Anterior cingulate cortex (tissue), 58 donors: ENCODE measurements at regions not wholly inside any gene's neighbourhood (a gene's known extent, or its start where the extent isn't known, plus 50 kb on each side); places are given as distances from the start of the nearest gene placed in this dataset.

Source experiments
- DNase-seq, 58 donors: peaks; one replicate each; lab custom pipeline; 2025; lab: John Stamatoyannopoulos, UW

DNA sequence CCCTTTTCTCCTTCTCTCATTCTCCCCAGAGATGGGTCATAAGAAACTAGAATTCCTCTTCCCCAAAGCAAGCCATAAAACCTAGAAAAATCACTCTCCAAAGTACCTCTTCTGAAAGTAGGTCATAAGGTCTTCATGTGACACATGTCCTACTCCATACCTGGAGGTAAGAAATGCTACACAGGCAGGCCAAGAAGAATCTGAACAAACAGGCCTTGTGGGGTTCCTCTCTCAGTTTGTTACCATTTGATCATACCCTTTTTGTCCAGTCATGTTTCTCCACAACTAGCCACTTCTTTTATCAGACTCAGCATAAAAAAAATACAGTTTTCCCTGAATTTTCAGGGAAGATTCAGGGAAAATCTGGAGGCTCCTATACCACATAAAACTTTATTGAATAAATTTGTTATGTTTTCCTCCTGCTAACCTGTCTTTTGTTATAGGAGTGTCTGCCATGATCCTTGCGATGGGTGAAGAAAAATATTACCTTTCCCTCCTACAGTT is 134.4 kb upstream of the LMO4 start:
- no peak for DNase-seq

DNA sequence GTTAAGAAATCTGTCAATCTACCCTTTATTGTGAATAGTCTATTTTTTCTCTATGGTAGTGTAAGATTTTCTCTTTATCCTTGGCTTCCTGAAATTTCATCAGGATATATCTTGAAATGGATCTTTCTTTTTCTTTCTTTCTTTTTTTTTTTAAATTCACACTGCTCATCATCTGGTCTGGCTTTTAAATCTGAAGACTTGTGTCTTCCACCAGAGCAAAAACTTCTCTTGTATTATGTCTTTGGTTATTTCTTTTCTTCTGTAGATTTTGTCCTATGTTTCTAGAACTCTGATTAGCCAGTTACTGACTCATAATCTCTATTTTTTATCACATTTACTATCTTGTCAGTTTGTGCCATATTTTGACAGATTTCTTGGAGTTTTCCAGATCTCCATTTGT is 133.8 kb upstream of the LMO4 start:
- no peak for DNase-seq

DNA sequence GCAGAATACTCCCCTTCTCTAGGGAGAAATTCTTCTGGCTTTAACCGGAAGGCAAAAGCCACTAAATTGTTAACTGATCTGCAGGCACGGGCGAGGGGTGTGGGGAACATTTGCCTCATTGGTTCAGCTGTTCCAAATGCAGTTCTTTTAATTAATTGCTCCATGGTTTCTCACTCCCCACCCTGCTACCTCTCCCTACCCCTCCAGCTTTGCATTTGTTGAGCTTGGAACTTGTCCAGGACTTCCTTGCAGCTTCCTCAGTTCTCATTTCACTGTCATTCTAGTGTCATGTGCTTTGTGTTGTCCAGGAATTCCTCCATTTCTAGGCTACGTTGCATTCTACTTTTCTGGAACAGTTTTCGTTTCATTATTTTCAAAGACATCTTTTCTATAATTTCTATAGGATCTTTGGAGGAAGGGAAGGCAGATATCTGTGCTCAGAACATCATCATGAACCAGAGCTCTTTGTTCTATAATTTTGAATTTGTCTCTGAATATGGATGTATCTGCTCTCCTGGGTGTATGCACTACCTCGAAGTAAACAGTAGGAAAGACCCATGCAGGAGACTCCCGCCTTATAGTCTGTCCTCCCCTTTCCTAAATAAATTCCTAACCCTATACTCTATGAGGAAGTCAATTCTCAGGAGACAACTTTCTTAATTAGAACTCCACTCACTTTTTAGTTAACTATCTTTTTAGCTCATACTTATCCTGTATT is 132.4 kb upstream of the LMO4 start:
- no peak for DNase-seq

DNA sequence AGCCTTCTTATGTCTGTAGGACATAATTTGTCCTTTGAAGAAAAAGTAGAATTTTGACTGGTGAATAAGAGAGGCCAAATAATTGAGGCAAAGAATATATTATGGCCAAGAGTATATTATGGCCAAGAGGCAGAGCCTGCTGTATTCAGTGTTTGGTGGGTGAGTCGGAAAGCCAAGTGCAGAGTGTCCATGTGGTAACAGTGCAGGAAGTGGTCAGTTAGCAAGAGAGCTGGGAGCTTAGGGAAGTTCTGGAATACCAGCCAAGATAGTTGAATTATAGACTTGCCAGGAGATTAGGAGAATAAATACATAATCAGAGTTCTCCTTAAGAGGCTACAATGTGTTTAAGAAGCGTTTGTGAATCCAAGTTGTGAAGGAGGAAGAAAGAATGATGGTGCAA is 131.5 kb upstream of the LMO4 start:
- no peak for DNase-seq

DNA sequence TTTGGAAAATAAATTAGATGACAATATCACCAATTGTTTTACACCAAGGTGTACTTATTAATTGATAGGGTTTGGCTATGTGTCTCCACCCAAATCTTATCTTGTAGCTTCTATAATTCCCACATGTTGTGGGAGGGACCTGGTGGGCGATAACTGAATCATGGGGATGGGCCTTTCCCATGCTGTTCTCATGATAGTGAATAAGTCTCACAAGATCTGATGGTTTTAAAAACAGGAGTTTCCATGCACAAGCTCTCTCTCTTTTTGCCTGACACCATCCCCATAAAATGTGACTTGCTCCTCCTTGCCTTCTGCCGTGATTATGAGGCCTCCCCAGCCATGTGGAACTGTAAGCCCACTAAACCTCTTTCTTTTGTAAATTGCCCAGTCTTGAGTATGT is 131.0 kb upstream of the LMO4 start:
- DNase-seq, result no peak

DNA sequence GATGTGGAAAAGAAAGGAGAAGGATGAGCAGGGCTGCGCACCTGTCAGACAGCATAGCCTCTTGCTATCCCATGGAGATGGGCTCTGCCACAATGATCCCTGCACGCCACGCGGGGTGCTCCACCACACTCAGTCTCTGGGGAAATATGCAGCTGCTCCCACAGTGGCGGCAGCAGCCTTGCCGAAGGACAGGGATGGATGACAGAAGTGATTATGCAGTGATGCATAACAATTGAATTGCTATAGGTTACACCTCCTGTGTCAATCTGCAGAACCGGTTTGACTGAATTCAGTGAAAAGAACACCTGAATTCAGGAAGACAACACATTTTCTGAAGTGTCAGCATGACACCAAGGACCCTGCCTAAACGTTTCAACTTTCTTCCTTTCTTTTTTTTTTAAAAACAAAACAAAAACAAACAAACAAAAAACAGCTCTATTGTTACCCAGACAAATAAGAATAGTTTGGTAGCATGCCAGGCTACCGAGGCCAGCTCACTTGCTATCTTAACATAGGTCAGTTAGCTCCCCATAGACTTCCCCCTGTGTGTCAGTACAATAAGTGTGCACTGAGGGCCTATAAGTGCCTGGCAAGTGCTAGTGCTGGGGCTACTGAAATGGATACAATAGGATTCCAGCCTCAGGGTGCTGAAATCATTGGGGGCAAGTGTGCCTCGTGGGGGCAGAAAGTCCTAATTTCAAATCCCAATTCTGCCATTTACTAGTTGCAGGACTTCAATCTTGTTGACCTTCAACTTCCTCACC is 127.6 kb upstream of the LMO4 start:
- DNase-seq, result no peak

DNA sequence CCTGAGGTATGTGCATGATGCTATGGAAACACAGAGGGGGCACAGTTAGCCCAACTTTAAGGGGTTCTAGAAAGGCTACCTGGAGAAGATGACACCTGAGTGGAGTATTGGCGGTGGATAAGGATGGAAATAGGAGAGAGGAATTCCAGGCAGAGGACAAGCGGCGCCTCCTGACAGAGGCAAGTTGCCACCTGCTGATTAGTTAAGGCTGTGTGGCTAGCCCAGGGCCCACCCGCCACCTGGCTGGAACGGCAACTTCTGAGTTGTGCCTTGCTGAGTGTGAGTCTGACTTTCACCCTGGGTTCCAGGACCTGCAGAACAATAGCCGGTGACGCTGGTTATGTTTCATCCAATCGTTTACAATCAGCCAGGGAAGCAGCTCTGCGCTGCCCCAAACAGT is 126.9 kb upstream of the LMO4 start:
- no peak for DNase-seq

DNA sequence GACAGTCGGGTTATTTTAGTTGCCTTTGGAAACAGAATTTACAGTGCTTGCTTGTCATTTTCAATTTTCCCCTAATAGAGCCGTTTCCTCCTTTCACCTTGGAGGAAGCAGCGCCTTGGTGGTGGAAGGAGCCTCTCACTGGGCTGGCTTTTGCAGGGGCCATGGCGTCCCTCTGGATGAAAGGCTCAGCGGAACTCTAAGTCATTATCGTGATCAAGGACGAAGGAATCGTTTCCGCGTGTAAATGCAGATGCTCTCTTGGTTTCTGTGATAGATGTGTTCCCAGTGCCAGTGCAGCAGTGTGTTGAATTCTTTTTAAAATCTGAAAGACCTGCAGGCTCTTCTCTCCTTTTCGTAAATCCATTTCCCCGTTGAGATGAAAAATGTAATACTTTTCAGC is 126.2 kb upstream of the LMO4 start:
- no peak for DNase-seq

DNA sequence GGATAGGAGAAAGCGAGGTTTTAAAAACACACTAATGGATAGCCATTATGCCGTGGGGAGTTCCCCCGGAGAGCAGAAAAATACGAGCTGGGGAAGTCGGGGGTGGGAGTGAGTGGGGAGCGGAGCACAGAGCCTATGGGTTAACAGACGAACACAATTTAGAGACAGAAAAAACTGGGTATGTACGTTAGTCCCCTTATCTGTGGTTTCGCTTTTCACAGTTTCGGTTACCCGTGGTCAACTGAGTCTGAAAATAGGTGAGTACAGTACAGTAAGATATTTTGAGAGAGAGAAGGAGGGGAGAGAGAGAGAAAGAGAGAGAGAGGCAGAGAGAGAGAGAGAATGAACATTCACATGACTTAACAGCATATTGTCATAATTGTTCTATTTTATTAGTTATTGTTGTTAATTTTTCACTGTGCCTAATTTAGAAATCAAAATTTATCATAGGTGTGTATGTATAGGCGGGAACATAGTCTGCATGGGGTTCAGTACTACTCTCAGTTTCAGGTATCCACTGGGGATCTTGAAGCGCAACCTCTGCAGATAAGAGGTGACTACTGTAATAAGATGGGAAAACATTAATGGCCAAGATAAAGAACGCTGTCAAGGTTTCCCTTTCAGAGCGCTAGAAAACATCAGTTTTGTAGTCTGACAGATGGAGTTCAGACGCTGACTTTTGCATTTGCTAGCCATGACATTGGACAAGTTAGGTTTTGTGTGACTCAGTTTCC is 125.6 kb upstream of the LMO4 start:
- DNase-seq, result no peak

DNA sequence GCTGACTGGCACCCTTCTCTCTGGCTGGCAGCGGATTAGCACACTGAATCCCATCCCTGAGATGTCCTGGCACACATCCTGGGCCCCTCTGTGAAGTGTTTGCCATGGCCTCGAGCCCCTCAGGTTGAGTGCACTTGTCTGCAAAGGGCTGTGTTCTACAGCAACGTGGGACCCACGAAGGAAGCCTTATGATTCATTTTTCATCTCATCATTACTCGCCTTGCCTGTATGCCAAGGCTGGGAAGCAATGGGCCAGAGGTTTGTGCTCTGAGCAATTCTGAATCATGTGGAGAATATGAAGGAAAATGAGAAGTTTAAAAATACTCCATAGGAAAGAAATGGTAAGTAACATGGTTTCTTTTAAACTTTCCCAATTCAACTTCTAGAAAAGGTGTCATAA is 124.8 kb upstream of the LMO4 start:
- DNase-seq, result no peak

DNA sequence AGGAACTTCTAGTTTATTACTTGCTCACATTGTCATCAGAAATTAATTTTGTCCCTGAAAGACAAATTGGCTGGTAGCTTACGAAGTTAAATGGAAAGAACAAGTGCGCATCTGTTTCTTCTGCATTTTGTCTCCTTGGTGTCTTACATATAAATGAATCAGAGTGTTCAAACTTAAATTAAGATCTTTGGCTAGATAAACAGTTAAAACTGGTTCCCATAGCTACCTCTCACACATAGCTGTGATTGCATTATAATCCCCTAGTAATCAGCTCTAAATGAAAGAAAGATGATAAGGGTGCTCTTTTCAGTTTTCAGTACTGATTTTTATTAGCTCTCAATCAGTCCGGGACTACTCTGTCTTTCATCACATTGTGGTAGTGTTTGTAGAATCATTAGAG is 124.2 kb upstream of the LMO4 start:
- no peak for DNase-seq

DNA sequence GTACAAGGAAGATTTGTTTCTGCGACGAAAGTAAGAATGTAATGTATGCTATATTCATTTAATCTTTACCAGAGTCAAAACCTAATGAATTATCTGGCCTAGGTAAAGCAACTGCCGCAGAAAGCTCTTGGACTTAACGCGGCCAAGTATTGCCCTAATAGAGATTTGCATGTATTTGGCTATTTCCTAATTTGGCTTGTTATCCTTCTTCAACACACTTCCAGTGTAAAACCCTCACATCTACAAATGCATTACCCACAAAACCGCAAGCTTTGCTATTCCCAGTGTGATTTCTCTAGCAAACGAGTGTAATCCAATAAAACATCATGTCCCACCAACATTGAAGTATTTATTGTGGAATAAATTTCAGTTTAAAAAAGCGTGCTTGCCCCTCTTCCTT is 123.8 kb upstream of the LMO4 start:
- no peak for DNase-seq

DNA sequence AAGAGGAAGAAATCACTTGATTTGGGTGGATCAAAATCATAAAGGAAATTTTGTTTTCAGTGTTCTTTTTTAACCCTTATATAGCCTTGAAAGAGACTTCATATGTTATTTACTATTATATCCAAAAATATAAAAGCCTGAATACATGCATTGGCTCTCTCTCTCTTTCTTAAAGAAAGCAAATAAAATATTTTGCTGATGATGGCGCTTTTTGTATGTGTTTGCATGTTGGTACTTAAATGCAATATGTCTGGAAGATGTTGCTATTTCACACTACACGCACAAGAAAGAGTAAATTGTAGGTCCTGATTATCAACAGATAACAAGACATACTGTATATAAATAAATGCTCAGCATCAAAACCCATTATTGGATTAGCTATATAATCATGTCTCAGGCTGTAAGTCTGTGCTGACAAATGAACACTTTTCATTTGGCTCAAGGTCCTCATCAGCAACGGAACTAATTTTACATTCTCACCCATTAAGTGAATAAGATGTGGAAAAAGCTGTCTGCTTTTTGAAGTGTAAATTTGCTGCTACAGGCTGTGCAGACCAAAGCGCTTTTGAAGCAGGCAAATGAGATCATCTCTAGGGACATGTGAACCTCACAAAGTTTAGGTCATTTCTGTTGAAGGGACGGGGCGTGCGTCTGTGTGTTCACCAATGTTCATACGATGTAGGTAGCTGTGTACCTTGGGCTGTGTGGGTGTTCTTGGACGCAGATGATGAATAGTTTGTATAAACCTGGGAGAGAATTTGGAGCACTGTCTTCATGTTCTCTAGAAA is 122.4 kb upstream of the LMO4 start:
- DNase-seq, result no peak

DNA sequence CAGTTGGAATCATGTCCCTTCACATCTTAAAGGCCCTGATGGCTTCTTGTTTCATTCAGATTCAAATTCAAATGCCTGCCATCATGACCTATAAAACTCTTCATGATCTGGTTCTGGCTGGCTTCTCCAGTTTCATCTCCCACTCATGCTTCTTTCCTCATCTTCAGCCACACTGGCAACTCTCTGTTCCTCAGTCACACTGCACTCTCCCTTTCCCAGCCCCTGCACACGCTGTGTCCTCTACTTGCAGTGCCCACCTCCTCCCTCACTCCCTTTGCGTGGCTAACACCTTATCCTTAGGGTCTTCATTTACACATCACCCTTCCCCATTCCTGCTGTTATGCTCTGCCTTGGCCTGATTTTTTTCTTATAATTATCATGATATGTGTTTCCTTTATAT is 120.6 kb upstream of the LMO4 start:
- no peak for DNase-seq

DNA sequence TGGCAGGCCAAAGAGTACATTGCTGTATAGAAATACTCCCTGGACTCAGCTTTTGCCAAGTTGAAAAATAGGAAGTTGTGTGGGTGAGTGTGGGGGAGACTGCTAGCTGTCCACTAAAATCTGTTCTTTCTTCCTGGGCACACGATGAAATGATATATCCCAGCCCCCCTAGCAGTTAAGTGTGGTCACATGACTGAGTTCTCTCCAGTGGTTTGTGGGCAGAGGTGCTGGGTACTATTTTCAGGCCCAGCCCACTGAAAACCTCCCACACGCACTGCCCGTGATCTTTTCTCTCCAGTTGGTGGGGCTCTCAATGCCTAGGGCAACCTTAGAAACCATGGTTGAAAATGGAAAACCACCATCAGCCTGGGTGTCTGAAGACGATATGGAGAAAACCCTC is 119.7 kb upstream of the LMO4 start:
- DNase-seq, result peak in 2 of 58 donors; percentile 18 to 24

DNA sequence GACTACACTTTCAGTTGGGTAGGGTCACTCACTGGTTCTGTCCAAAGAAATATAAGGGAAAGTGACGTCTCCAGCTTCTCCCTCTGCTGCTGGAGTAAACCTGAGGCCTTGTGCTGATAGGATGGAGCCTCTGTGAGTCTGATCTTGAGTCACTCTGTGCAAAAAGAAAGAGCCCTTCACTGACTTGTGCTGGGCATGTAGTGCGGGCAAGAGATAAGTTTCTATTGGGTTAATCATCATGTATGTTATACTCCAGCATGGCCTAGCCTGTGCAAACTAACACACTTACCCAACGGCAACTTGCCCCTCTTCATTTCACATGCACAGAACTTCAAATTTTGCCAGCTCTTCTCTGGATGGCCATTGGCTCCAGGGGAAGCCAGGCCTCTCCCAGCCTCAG is 118.5 kb upstream of the LMO4 start:
- DNase-seq, result no peak

DNA sequence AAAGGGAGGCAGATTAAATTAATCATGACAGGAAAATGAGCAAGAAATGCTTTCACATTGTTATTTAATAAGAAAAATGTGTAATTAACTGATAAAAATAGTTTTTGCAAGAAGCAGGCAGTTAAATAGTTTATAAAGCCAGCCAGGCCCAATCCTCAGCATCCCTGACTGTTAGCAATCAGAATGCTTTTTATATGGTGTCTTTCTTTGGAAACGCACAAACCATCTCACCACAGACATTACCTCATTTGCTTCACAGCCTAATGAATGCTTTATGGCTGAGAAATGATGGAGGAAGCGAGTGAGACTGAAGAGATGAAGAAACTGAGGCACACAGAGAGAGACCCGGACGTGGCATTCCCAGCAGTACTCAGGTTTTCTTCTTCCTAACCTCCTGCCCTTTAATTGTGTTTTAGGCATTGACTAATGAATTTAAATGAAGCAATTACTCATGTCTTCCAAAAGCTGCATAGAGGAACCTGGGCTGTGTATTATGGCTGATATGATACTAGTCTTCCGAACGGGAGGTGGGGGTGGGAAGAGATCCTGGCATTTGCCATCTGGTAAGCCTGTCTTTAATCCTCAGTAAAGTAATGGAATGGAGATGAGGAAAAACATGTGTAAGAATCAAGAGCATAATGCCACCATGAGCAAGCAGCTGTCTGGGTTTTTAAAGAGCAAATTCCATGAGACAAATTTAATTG is 116.1 kb upstream of the LMO4 start:
- DNase-seq, result no peak

DNA sequence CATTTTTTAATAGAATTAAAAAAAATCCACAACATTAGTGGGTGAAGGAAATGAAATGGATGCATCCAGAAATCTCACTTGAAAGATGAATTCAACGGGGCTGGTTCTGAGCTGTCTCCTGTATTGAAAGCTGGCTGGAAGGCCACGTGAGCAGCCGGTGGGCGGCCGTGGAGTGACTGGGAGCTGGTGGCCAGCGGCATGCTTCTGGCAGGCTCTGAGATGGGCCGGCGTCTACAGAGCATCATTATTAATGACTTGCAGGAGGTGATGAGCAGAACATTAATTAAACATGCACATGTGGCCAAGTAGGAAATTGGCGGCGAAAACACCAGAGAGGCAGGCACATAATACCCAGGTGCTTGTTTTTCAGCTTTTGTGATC is 115.6 kb upstream of the LMO4 start:
- peak in 7 of 58 donors; percentile 4 to 45 (median 22) for DNase-seq

DNA sequence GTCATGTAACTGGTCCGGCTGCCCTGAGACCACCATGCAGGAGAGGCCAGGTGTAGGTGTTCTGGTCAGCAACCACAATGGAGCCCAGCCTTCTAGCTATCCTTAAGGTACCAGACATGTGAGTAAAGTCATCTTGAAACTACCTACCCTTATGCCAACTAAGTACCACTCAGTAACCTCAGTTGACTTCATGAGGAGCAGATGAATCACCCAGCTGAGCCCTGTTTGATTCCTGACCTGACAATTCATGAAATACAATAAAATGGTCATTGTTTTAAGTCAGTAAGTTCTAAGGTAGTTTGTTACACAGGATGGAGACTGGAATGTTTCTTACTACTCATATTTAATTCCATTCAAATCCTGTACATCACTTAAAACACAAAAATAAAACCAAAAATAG is 113.1 kb upstream of the LMO4 start:
- no peak for DNase-seq

DNA sequence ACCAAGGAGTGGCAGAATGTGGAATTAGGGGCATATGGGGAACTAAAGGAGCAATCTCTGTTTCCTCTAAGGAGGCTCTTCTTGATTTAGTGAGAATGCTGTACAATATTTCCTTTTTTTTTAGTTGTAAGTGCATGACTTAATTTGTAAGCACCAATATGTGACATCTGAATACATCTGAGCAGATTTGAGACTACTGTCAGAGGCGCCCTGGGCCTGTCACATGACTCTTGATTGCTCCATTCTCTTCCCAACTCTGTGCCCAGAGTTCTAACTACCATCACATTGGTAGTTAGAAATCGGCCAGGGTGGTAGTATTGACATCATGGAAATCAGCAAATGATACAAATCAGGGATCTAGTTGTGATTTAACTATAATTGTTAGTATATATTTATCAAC is 110.1 kb upstream of the LMO4 start:
- no peak for DNase-seq
